Astrocyte (in vitro differentiated cells and primary cell): ENCODE measurements at regions not wholly inside any gene's neighbourhood (a gene's known extent, or its start where the extent isn't known, plus 50 kb on each side); places are given as distances from the start of the nearest gene placed in this dataset.

Experiments
- DNase-seq: peaks from one replicate; pipeline ENCODE4 v3.0.0-alpha.2; 2010; ENCODE audit warnings: low read depth
- FAIRE-seq: peaks from 2 replicates; lab custom pipeline; 2011; peaks lifted over from hg19 to GRCh38; lab: Jason Lieb, UNC
- H2AFZ ChIP-seq: 2 replicates; pipeline ENCODE4 v1.6.0; 2012; ENCODE audit warnings: low read depth, low read length, inconsistent platforms
- H3K27ac ChIP-seq: 2 replicates; pipeline ENCODE4 v1.5.1; 2011; ENCODE audit warnings: low read depth, low read length, inconsistent platforms
- H3K27me3 ChIP-seq: 2 replicates; pipeline ENCODE4 v1.6.0; 2011; ENCODE audit warnings: low read length, inconsistent platforms; ENCODE audit not compliant: insufficient read depth
- H3K36me3 ChIP-seq: 2 replicates; pipeline ENCODE4 v1.5.1; 2011; ENCODE audit warnings: low read length, inconsistent platforms; ENCODE audit not compliant: insufficient read depth
- H3K4me1 ChIP-seq: 2 replicates; pipeline ENCODE4 v1.5.1; 2011; ENCODE audit warnings: low read length, inconsistent platforms; ENCODE audit not compliant: insufficient read depth
- H3K4me2 ChIP-seq: 2 replicates; pipeline ENCODE4 v1.6.0; 2012; ENCODE audit warnings: low read length, inconsistent platforms
- H3K4me3 ChIP-seq: 2 replicates; pipeline ENCODE4 v1.5.1; 2011; ENCODE audit warnings: low read depth, mild to moderate bottlenecking, low read length, inconsistent platforms; ENCODE audit not compliant: insufficient read depth
- H3K79me2 ChIP-seq: 2 replicates; pipeline ENCODE4 v1.6.0; 2012; ENCODE audit warnings: mild to moderate bottlenecking, low read length, inconsistent platforms; ENCODE audit not compliant: insufficient read depth
- H3K9ac ChIP-seq: 2 replicates; pipeline ENCODE4 v1.6.0; 2012; ENCODE audit warnings: mild to moderate bottlenecking, low read length, inconsistent platforms
- H3K9me3 ChIP-seq: 2 replicates; pipeline ENCODE4 v1.5.1; 2012; ENCODE audit warnings: low read depth, mild to moderate bottlenecking, low read length, inconsistent platforms; ENCODE audit not compliant: insufficient read depth
- H4K20me1 ChIP-seq: 2 replicates; pipeline ENCODE4 v1.6.0; 2012; ENCODE audit warnings: low read length, inconsistent platforms; ENCODE audit not compliant: insufficient read depth
- H3K27ac Mint-ChIP-seq: one replicate; pipeline ENCODE4 v1.8.0; 2021; ENCODE audit warnings: mild to moderate bottlenecking, mixed read lengths; ENCODE audit not compliant: unreplicated experiment
- H3K27me3 Mint-ChIP-seq: one replicate; pipeline ENCODE4 v1.8.0; 2021; ENCODE audit warnings: low read depth, mixed read lengths; ENCODE audit not compliant: unreplicated experiment
- H3K36me3 Mint-ChIP-seq: one replicate; pipeline ENCODE4 v1.8.0; 2021; ENCODE audit warnings: low read depth, mixed read lengths; ENCODE audit not compliant: unreplicated experiment
- H3K4me1 Mint-ChIP-seq: one replicate; pipeline ENCODE4 v1.8.0; 2021; ENCODE audit warnings: low read depth, mixed read lengths; ENCODE audit not compliant: unreplicated experiment
- H3K4me3 Mint-ChIP-seq: one replicate; pipeline ENCODE4 v1.8.0; 2021; ENCODE audit warnings: mild to moderate bottlenecking, moderate library complexity, mixed read lengths; ENCODE audit not compliant: unreplicated experiment
- H3K9me3 Mint-ChIP-seq: one replicate; pipeline ENCODE4 v1.8.0; 2021; ENCODE audit warnings: mild to moderate bottlenecking, mixed read lengths; ENCODE audit not compliant: unreplicated experiment
- EZH2 ChIP-seq: IDR thresholded peaks from 2 replicates; pipeline ENCODE4 v1.6.1; 2012; ENCODE audit warnings: mild to moderate bottlenecking, low read length, inconsistent platforms; ENCODE audit not compliant: insufficient read depth
- TF ChIP-seq, protein P1 (sequence below): IDR thresholded peaks from 2 replicates; pipeline ENCODE4 v1.5.1; 2011; ENCODE audit warnings: low read depth, mild to moderate bottlenecking, inconsistent platforms, low read length, moderate library complexity; ENCODE audit not compliant: insufficient read depth

DNA sequence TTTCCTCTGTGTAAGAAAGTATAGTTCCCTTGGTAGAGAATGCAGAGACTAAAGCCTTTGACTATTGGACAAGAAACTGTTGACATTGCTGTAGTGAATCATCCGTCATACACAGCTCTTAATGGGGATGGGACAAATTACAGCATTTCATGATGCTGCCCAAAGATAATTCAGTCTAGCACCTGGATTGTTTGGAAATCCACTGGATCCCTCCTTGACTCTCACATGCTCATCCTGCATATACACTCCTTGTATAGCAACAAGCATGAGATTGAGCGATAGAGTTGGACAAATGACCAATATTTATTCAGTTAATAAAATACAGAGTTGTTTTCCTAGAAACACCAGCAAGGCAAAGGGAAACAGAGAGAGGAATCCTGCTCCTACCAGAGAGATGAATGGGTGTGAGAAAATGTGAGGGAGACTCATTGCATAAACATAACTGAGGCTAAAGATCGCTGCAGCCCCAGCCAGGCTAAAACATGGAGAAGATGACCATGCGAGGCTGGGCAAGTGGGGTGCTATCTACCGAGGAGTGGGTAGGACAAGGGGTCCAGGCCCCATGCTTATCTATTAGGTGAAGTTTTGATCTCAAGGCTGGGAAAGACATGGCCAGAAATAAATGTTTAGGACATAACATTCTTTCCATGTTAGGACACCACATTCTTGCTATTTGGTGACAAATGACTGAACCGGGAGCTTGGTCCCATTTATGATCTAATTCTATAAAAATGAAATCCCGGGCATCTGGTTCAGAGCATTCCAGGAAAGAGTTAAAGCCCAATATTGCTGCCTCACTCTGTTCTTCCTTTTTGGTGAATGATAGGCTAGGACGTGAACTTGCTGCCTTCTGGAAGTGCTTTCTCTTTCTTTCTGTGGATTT is 153.2 kb downstream of the TGFB2 start:
- peak overlapping the region; percentile 100 for H3K27ac ChIP-seq
- peak overlapping the region; percentile 100 for H3K27ac Mint-ChIP-seq
- no peaks in the 10 kb centered on the region for H3K27me3 ChIP-seq
- no peaks in the 10 kb centered on the region for H3K79me2 ChIP-seq
- no peaks in the 10 kb centered on the region for H3K36me3 Mint-ChIP-seq
- DNase-seq (peak; percentile 79), FAIRE-seq (peak; percentile 73)
- peak overlapping the region; percentile 57 for H3K4me3 ChIP-seq
- no peaks in the 10 kb centered on the region for H3K9me3 Mint-ChIP-seq
- H3K9ac ChIP-seq: peak overlapping the region; percentile 93
- no peaks in the 10 kb centered on the region for H3K27me3 Mint-ChIP-seq
- no peaks in the 10 kb centered on the region for H4K20me1 ChIP-seq
- peaks cover 40% of the 10 kb centered on the region for H3K4me1 ChIP-seq
- H3K4me3 Mint-ChIP-seq: peak overlapping the region; percentile 61
- H2AFZ ChIP-seq: no peak overlapping the region
- H3K4me1 Mint-ChIP-seq: peaks cover 64% of the 10 kb centered on the region
- no peaks in the 10 kb centered on the region for H3K36me3 ChIP-seq
- no peaks in the 10 kb centered on the region for H3K9me3 ChIP-seq
- peak overlapping the region; percentile 83 for H3K4me2 ChIP-seq
- no peak for TF ChIP-seq EZH2

DNA sequence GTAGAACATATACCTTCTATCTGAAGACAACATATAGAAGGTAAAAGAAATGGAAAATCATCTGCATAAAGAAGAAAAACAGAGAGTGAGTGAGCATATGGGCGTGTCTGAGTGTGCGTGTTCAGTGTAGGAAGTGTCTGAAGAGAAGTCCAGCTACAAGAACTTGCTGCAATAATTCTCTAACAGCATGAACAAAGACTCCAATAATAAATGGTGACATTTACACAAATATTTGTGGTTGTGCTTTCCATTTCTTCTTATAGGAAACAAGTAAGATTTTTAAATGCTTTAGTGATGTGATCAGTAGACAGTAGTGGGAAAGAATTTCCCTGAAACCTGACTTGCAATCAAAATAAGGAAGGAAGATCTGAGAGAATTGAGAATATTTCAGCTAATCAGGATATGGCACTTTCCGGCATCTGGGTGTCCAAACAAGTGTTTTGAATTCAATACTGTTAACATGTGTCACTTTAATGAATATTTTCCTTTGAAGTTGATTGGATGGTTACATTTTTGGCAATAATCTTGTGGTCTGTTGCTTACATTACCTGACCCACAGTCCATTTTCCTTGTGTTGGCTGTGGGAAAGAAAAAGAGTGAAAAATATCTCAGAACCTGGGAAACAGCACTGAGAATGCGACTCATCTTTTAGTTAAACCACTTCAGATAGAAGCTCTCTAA is 154.0 kb downstream of the TGFB2 start:
- Histone ChIP-seq H3K4me2 (peak overlapping the region; percentile 83), H2AFZ (no peak overlapping the region), H3K9ac (peak overlapping the region; percentile 93), H3K36me3 (no peaks in the 10 kb centered on the region), H3K79me2 (no peaks in the 10 kb centered on the region), H3K4me1 (peaks cover 40% of the 10 kb centered on the region), H4K20me1 (no peaks in the 10 kb centered on the region), H3K27ac (peak overlapping the region; percentile 100), H3K4me3 (peak overlapping the region; percentile 57), H3K9me3 (no peaks in the 10 kb centered on the region), H3K27me3 (no peaks in the 10 kb centered on the region)
- H3K4me3 Mint-ChIP-seq: peak overlapping the region; percentile 61
- peaks cover 2% of the 10 kb centered on the region for H3K9me3 Mint-ChIP-seq
- peak; percentile 95 for FAIRE-seq
- TF ChIP-seq, protein P1, sequence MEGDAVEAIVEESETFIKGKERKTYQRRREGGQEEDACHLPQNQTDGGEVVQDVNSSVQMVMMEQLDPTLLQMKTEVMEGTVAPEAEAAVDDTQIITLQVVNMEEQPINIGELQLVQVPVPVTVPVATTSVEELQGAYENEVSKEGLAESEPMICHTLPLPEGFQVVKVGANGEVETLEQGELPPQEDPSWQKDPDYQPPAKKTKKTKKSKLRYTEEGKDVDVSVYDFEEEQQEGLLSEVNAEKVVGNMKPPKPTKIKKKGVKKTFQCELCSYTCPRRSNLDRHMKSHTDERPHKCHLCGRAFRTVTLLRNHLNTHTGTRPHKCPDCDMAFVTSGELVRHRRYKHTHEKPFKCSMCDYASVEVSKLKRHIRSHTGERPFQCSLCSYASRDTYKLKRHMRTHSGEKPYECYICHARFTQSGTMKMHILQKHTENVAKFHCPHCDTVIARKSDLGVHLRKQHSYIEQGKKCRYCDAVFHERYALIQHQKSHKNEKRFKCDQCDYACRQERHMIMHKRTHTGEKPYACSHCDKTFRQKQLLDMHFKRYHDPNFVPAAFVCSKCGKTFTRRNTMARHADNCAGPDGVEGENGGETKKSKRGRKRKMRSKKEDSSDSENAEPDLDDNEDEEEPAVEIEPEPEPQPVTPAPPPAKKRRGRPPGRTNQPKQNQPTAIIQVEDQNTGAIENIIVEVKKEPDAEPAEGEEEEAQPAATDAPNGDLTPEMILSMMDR: no peak
- DNase-seq: peak; percentile 98
- H3K4me1 Mint-ChIP-seq: peaks cover 59% of the 10 kb centered on the region
- H3K27me3 Mint-ChIP-seq: no peaks in the 10 kb centered on the region
- no peaks in the 10 kb centered on the region for H3K36me3 Mint-ChIP-seq
- H3K27ac Mint-ChIP-seq: peak overlapping the region; percentile 100

DNA sequence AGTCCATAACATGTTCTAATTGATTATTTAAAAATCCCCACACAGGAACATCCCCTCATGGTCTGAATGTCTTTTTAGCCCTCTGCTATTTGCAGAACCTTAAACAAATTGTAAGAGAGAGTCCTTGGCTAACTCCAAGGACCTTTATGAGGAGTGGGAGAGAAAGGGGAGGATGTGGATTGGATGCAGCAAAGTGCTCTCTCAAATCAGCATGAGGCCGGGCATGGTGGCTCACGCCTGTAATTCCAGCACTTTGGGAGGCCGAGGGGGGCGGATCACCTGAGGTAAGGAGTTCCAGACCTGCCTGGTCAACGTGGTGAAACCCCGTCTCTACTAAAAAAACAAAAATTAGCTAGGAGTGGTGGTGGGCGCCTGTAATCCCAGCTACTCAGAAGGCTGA is 154.8 kb downstream of the TGFB2 start:
- peaks cover 56% of the 10 kb centered on the region for H3K4me1 Mint-ChIP-seq
- no peaks in the 10 kb centered on the region for H3K36me3 ChIP-seq
- H3K27ac Mint-ChIP-seq: peak overlapping the region; percentile 100

More for the DNA sequence above, 154.8 kb downstream of the TGFB2 start:
- H3K9me3 Mint-ChIP-seq: peaks cover 2% of the 10 kb centered on the region
- H3K9ac ChIP-seq: peak overlapping the region; percentile 93
- no peaks in the 10 kb centered on the region for H3K36me3 Mint-ChIP-seq
- peak overlapping the region; percentile 100 for H3K27ac ChIP-seq
- DNase-seq (no peak), FAIRE-seq (no peak)
- H4K20me1 ChIP-seq: no peaks in the 10 kb centered on the region
- no peak overlapping the region for H3K4me3 Mint-ChIP-seq
- peak overlapping the region; percentile 83 for H3K4me2 ChIP-seq
- no peaks in the 10 kb centered on the region for H3K9me3 ChIP-seq
- H3K79me2 ChIP-seq: no peaks in the 10 kb centered on the region
- no peak overlapping the region for H2AFZ ChIP-seq
- TF ChIP-seq EZH2: no peak
- TF ChIP-seq, protein P1: no peak
- H3K4me3 ChIP-seq: peak overlapping the region; percentile 57
- H3K27me3 Mint-ChIP-seq: no peaks in the 10 kb centered on the region
- H3K27me3 ChIP-seq: no peaks in the 10 kb centered on the region
- H3K4me1 ChIP-seq: peaks cover 40% of the 10 kb centered on the region
